Ovary (tissue), 3 donors: ENCODE measurements at regions not wholly inside any gene's neighbourhood (a gene's known extent, or its start where the extent isn't known, plus 50 kb on each side); places are given as distances from the start of the nearest gene placed in this dataset.

ENCODE experiments used
- POLR2A ChIP-seq: fragments of 450-650 bp; IDR thresholded peaks from one replicate; pipeline ENCODE4 v1.6.1; 2017; ENCODE audit warnings: antibody characterized with exemption, mild to moderate bottlenecking, moderate library complexity
- TF ChIP-seq, protein P1 (sequence below), 3 donors: fragments of 450-650 bp in 2 of 3; fragments of 200-600 bp in 1 of 3; IDR thresholded peaks; one replicate each; pipeline versions ENCODE4 v1.5.1 to v1.8.0; 2016 to 2022; ENCODE audit warnings: antibody characterized with exemption in 3 of 3, mild to moderate bottlenecking in 1 of 3
- donor health status: DM: no; HTN: no; CAD: no.

DNA sequence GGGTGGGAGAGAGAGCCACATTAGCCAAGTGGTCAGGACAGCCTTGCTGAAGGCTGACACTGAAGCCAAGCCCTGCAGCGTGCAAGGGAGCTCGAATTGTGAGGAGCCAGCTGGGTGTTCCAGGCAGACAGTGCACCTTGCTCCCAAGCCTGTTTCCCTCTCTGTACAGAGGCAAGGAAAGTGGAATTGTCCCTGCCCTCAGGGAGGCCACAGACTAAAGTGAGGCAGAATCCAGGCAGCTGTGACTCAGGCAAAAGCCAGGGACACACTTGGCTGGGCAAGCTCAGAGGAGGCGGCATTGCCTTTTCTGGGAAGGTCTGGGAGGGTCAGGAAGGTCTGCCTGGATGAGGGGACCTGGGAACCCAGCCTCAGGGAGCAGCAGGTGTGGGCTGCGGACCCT is 50.2 kb upstream of the LMX1B start:
- no peak for TF ChIP-seq POLR2A
- TF ChIP-seq, protein P1, sequence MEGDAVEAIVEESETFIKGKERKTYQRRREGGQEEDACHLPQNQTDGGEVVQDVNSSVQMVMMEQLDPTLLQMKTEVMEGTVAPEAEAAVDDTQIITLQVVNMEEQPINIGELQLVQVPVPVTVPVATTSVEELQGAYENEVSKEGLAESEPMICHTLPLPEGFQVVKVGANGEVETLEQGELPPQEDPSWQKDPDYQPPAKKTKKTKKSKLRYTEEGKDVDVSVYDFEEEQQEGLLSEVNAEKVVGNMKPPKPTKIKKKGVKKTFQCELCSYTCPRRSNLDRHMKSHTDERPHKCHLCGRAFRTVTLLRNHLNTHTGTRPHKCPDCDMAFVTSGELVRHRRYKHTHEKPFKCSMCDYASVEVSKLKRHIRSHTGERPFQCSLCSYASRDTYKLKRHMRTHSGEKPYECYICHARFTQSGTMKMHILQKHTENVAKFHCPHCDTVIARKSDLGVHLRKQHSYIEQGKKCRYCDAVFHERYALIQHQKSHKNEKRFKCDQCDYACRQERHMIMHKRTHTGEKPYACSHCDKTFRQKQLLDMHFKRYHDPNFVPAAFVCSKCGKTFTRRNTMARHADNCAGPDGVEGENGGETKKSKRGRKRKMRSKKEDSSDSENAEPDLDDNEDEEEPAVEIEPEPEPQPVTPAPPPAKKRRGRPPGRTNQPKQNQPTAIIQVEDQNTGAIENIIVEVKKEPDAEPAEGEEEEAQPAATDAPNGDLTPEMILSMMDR (IDR thresholded peaks at IDR 0.05): no peak
